ENCODE measurements at regions not wholly inside any gene's neighbourhood (a gene's known extent, or its start where the extent isn't known, plus 50 kb on each side); places are given as distances from the start of the nearest gene placed in this dataset.

DNA sequence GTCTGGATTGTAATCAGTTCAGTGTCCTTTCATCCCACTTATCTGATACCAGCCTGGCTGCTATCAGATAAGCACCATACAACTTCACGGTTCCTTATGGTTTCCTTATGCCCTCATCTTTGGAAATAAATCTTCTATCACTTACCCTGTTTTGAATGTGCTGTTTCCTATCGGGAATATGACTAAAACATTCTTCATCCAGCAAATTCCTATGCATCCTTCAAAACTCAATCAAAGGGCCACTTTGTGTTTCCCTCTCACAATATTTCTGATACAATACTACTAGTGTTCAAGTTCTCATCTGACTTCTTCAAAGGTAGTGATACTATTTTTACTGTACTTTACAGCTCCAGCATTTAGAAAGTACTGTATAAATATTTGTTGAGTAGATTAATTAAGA, 513.2 kb downstream of the OMA1 start:
- Histone ChIP-seq H3K36me3 (ENCODE audit: control insufficient read depth, insufficient read depth, low read length) (no peaks in the 10 kb centered on the region), H3K4me1 (ENCODE audit: control insufficient read depth, insufficient read depth, low read length) (no peaks in the 10 kb centered on the region), H3K9me3 (ENCODE audit: control insufficient read depth, low read length) (no peaks in the 10 kb centered on the region), H3K9ac (ENCODE audit: low read length) (no peak overlapping the region), H3K4me3 (ENCODE audit: low read length) (no peak overlapping the region), H3K27me3 (ENCODE audit: control insufficient read depth, insufficient read depth, low read length) (no peaks in the 10 kb centered on the region)

DNA sequence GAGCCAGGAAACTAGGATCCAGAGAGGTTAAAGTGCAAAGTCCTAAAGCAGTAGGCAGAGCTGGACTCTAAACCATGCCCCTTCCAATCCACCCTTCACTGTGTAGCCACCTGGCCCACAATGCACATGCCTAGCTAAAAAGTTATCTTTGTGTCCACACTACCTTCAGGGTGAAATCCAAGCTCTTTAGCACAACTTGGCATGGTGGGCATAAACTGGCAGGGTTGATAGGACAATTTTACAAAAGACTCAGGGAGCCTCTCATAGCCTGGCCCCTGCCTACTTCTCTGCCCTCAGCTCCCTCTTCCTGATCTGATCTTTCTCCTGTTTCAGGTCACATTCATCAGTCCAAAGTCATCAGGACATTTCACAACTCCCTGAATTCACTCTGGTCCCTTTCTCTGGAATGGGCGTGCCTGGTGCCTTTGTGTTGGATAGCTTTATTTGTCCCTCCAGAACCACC, 513.9 kb downstream of the OMA1 start:
- Histone ChIP-seq H3K4me3 (ENCODE audit: low read length) (no peak overlapping the region), H3K9ac (ENCODE audit: low read length) (no peak overlapping the region), H3K36me3 (ENCODE audit: control insufficient read depth, insufficient read depth, low read length) (no peaks in the 10 kb centered on the region), H3K9me3 (ENCODE audit: control insufficient read depth, low read length) (no peaks in the 10 kb centered on the region), H3K27me3 (ENCODE audit: control insufficient read depth, insufficient read depth, low read length) (no peaks in the 10 kb centered on the region), H3K4me1 (ENCODE audit: control insufficient read depth, insufficient read depth, low read length) (no peaks in the 10 kb centered on the region)

DNA sequence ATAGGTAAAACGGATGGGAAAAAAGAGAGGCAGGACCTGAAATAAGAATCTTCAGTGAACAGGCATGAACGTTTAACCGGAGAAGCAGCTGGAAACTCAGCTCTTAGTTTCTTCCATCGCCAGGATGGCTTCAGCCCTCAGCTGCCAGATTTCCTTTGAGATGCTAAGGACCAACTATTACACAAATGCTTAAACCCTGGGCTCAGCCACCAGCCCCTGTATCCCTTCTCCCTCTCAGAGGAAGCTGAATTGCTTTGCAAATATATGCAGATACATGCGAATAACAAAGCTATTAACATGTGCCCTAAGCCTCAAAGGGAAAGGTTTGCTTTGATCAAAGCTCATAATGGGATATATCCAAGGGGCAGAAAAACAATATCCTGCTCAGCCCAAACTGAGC, 515.1 kb downstream of the OMA1 start:
- Histone ChIP-seq H3K9me3 (ENCODE audit: control insufficient read depth, low read length) (no peaks in the 10 kb centered on the region), H3K4me1 (ENCODE audit: control insufficient read depth, insufficient read depth, low read length) (no peaks in the 10 kb centered on the region), H3K4me3 (ENCODE audit: low read length) (no peak overlapping the region), H3K36me3 (ENCODE audit: control insufficient read depth, insufficient read depth, low read length) (no peaks in the 10 kb centered on the region), H3K27me3 (ENCODE audit: control insufficient read depth, insufficient read depth, low read length) (no peaks in the 10 kb centered on the region), H3K9ac (ENCODE audit: low read length) (no peak overlapping the region)

DNA sequence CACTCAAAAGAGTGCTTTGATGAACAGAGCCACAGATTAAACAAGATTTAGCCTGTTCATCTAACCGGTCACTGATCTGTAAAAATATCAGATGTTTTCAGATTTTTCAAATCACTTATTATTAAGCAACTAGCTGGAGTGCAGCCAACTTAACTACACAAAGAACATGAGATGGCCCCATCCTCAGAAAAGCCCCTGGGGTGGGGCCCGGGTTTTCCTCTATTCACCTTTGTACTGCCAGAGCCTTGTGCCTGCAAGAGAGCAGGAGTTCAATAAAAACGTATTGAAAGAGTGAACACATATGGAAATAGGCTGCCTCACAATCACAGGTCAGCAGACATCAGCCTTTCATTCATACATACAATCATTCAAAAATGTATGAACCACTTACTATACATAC, 516.1 kb downstream of the OMA1 start:
- Histone ChIP-seq H3K9me3 (ENCODE audit: control insufficient read depth, low read length) (no peaks in the 10 kb centered on the region), H3K9ac (ENCODE audit: low read length) (no peak overlapping the region), H3K4me3 (ENCODE audit: low read length) (no peak overlapping the region), H3K27me3 (ENCODE audit: control insufficient read depth, insufficient read depth, low read length) (no peaks in the 10 kb centered on the region), H3K4me1 (ENCODE audit: control insufficient read depth, insufficient read depth, low read length) (no peaks in the 10 kb centered on the region), H3K36me3 (ENCODE audit: control insufficient read depth, insufficient read depth, low read length) (no peaks in the 10 kb centered on the region)

DNA sequence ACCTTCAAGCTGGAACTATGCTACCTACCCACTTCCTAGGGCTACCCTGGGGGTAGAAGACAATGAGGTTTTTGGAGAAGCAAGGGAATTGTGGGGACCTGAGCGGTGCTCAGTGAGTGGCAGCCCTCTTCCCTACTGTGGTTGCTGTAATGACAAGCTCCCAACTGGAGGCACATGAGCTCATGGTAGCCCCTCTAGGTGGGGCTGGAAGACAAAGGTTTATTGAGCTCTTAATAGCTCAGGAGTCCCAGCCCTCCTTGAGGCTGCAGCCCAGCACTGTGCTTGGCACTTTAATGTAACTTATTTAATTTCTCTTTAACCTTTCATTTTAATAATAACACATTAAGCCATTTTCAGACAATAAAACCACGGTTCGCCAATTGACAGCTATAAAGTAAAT, 528.9 kb downstream of the OMA1 start:
- no peaks in the 10 kb centered on the region for H3K9me3 ChIP-seq (ENCODE audit: control insufficient read depth, low read length)
- H3K9ac ChIP-seq (ENCODE audit: low read length) = no peak overlapping the region
- H3K4me1 ChIP-seq (ENCODE audit: control insufficient read depth, insufficient read depth, low read length) = no peaks in the 10 kb centered on the region
- no peaks in the 10 kb centered on the region for H3K27me3 ChIP-seq (ENCODE audit: control insufficient read depth, insufficient read depth, low read length)
- no peaks in the 10 kb centered on the region for H3K36me3 ChIP-seq (ENCODE audit: control insufficient read depth, insufficient read depth, low read length)
- H3K4me3 ChIP-seq (ENCODE audit: low read length) = no peak overlapping the region

DNA sequence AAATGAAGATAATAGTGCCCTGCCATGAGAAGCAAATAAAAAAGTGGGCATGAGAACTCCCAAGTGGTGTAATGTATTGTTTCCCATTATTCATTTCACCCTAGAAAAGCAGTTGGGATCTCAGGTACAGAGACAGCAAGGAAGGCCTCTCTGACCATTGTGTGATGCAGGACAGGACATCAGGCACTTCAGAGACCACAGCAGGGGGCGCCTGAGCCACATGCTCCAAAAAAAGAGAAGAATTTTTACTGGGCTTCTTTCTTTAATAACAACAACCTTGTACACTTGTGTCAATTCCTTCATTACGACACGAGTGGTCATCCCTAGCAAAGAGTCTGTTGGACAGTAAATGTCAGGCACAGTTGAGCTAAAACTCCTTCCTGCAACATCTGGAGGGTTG, 533.3 kb downstream of the OMA1 start:
- no peaks in the 10 kb centered on the region for H3K27me3 ChIP-seq (ENCODE audit: control insufficient read depth, insufficient read depth, low read length)
- H3K36me3 ChIP-seq (ENCODE audit: control insufficient read depth, insufficient read depth, low read length) = no peaks in the 10 kb centered on the region
- no peak overlapping the region for H3K9ac ChIP-seq (ENCODE audit: low read length)
- H3K9me3 ChIP-seq (ENCODE audit: control insufficient read depth, low read length) = no peaks in the 10 kb centered on the region
- H3K4me3 ChIP-seq (ENCODE audit: low read length) = no peak overlapping the region
- H3K4me1 ChIP-seq (ENCODE audit: control insufficient read depth, insufficient read depth, low read length) = no peaks in the 10 kb centered on the region

DNA sequence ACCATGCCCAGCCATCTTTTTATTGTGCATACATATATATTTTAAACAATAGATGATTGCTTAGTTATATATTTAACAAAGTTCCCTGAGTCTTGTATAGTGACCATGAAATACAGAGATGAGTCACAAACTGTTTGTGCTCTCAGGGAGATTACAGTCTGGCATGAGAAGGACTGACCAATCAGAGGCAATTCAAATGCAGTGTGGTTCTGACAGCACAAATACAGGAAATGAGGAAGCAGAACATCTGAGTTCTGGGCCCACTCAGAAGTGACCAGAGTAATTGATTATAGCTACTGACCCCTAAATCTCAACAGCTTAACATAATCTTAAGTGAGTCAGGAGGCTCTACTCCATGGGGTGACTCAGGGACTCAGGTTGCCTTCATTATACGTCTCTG, 534.5 kb downstream of the OMA1 start:
- Histone ChIP-seq H3K27me3 (ENCODE audit: control insufficient read depth, insufficient read depth, low read length) (no peaks in the 10 kb centered on the region), H3K4me1 (ENCODE audit: control insufficient read depth, insufficient read depth, low read length) (no peaks in the 10 kb centered on the region), H3K4me3 (ENCODE audit: low read length) (no peak overlapping the region), H3K36me3 (ENCODE audit: control insufficient read depth, insufficient read depth, low read length) (no peaks in the 10 kb centered on the region), H3K9ac (ENCODE audit: low read length) (no peak overlapping the region), H3K9me3 (ENCODE audit: control insufficient read depth, low read length) (no peaks in the 10 kb centered on the region)

DNA sequence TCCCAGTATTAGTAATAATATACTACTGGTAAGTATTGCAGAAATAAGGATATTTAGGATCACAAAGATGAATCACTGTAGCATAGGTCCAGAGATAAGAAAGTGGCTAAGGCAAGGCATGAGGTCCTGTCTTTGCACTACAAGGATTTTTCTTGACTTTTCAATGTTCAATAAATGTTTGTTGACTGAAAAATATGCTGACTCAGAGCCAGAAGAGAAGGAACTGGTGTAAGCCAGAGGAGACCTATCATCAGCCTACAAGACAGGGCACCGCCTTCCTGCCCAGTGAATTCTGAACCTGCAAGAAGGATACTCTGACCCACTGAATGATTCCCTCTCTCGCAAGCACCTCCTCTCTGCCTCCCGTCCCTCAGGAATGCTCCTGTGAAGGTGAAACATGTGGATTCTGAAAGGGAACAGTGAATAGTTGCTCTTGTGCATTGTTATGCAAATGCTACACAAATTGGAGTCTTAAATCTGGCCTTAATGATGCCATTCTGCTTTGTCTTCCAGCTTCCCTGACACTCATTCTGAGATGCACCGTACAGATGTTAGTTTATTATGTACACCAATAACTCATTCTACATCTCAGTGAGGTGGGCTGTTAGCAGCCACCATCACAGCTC, 540.0 kb downstream of the OMA1 start:
- Histone ChIP-seq H3K9me3 (ENCODE audit: control insufficient read depth, low read length) (no peaks in the 10 kb centered on the region), H3K27me3 (ENCODE audit: control insufficient read depth, insufficient read depth, low read length) (no peaks in the 10 kb centered on the region), H3K9ac (ENCODE audit: low read length) (no peak overlapping the region), H3K4me1 (ENCODE audit: control insufficient read depth, insufficient read depth, low read length) (no peaks in the 10 kb centered on the region), H3K36me3 (ENCODE audit: control insufficient read depth, insufficient read depth, low read length) (no peaks in the 10 kb centered on the region), H3K4me3 (ENCODE audit: low read length) (no peak overlapping the region)

DNA sequence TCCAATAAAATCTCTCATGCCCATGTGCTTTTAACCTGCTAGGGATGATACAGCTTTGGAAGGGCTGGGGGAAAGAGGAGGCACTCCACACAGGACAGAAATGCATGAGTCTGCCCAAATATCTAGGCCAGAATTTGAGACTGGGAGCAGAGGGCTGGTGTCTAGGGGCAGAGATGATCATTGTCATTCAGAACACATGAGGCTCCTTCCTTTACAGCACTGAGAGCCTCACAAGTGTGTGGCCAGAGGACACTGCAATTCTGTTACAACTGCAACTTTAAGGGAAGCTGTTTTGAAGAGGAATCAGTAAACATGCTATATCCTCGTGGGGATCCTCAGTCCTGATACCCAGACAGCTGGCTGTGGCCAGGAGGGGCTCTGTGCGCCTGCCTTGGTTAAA, 541.3 kb downstream of the OMA1 start:
- Histone ChIP-seq H3K4me3 (ENCODE audit: low read length) (no peak overlapping the region), H3K36me3 (ENCODE audit: control insufficient read depth, insufficient read depth, low read length) (no peaks in the 10 kb centered on the region), H3K9ac (ENCODE audit: low read length) (no peak overlapping the region), H3K27me3 (ENCODE audit: control insufficient read depth, insufficient read depth, low read length) (no peaks in the 10 kb centered on the region), H3K4me1 (ENCODE audit: control insufficient read depth, insufficient read depth, low read length) (no peaks in the 10 kb centered on the region), H3K9me3 (ENCODE audit: control insufficient read depth, low read length) (no peaks in the 10 kb centered on the region)

DNA sequence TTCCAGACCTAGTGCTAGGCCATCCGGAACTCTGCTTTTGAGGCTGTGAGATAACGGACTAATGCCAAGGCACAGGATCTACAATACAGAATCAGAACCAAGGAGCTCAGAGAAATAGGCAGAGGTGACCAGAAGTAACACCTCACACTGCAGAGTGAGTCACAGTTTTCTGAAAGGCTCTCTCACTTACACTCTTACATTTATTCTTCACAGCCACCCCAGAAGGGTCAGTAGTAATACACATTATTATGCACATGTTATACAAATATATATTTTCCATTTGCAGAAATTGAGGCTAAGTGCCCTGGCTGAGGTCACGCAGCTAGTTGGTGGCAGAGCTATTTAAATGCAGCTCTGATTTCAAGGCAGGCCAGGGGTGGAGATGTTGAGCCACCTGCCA, 542.5 kb downstream of the OMA1 start:
- H3K4me1 ChIP-seq (ENCODE audit: control insufficient read depth, insufficient read depth, low read length) = no peaks in the 10 kb centered on the region
- no peak overlapping the region for H3K9ac ChIP-seq (ENCODE audit: low read length)
- H3K4me3 ChIP-seq (ENCODE audit: low read length) = no peak overlapping the region
- no peaks in the 10 kb centered on the region for H3K9me3 ChIP-seq (ENCODE audit: control insufficient read depth, low read length)
- H3K27me3 ChIP-seq (ENCODE audit: control insufficient read depth, insufficient read depth, low read length) = no peaks in the 10 kb centered on the region
- H3K36me3 ChIP-seq (ENCODE audit: control insufficient read depth, insufficient read depth, low read length) = no peaks in the 10 kb centered on the region

DNA sequence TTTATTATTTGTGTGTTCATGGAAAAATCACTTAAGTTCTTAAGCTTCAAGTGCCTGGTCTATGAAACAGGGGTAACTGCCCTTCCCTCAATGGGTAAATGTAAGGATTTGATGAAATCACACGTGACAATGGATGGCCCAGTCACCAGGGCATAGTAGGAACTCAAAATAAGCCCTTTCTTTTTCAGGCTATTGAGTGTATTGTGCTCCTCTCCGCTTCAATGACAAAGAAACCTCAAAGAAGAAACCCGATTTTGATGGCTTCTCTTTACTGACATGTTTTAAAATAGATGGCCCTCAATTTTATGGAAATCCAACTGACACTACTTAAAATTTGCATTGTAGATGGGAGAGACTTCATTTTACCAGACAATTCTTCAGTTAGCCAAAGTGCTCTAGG, 543.5 kb downstream of the OMA1 start:
- no peak overlapping the region for H3K9ac ChIP-seq (ENCODE audit: low read length)
- no peaks in the 10 kb centered on the region for H3K9me3 ChIP-seq (ENCODE audit: control insufficient read depth, low read length)
- no peaks in the 10 kb centered on the region for H3K4me1 ChIP-seq (ENCODE audit: control insufficient read depth, insufficient read depth, low read length)
- no peaks in the 10 kb centered on the region for H3K27me3 ChIP-seq (ENCODE audit: control insufficient read depth, insufficient read depth, low read length)
- no peaks in the 10 kb centered on the region for H3K36me3 ChIP-seq (ENCODE audit: control insufficient read depth, insufficient read depth, low read length)
- no peak overlapping the region for H3K4me3 ChIP-seq (ENCODE audit: low read length)

DNA sequence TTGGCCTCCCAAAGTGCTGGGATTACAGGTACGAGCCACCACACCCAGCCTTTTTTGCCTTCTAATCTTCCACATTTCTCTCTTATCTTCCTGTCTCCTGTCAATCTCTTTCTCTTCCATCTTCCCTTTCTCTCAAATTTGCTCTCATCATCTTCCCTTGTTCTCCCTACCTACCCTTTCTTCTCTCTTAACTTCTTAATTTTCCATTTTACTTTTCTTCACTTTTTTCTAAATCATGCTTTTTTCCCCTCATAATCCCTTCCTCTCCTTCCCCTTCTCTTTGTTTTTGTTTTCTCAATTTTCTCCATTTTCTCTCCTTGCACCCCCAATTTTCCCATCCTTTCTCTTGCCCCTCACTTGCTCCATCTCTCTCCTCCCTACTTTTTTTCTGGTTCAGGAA, 545.7 kb downstream of the OMA1 start:
- Histone ChIP-seq H3K4me3 (ENCODE audit: low read length) (no peak overlapping the region), H3K27me3 (ENCODE audit: control insufficient read depth, insufficient read depth, low read length) (no peaks in the 10 kb centered on the region), H3K9ac (ENCODE audit: low read length) (no peak overlapping the region), H3K9me3 (ENCODE audit: control insufficient read depth, low read length) (no peaks in the 10 kb centered on the region), H3K36me3 (ENCODE audit: control insufficient read depth, insufficient read depth, low read length) (no peaks in the 10 kb centered on the region), H3K4me1 (ENCODE audit: control insufficient read depth, insufficient read depth, low read length) (no peaks in the 10 kb centered on the region)

DNA sequence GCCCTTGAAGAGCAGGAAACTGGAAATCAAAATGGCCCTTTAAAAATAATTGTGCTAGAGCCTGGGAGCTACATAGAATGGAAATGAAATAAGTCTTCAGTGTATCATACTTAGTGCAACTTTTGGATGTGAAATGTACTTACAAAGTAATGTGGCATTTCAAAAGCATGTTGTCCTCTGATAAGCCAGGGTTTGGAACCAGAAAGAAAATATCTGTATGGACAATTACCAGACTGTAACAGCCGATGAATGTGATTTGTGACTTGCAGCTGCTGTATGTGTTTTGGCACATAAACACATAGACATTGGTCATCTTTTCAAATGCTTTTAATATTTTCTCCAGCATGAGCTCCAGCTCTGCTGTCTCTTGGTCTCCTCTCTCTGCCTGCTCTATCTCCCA, 546.4 kb downstream of the OMA1 start:
- Histone ChIP-seq H3K9me3 (ENCODE audit: control insufficient read depth, low read length) (no peaks in the 10 kb centered on the region), H3K9ac (ENCODE audit: low read length) (no peak overlapping the region), H3K4me3 (ENCODE audit: low read length) (no peak overlapping the region), H3K36me3 (ENCODE audit: control insufficient read depth, insufficient read depth, low read length) (no peaks in the 10 kb centered on the region), H3K4me1 (ENCODE audit: control insufficient read depth, insufficient read depth, low read length) (no peaks in the 10 kb centered on the region), H3K27me3 (ENCODE audit: control insufficient read depth, insufficient read depth, low read length) (no peaks in the 10 kb centered on the region)
